HL-60 (cell line): ENCODE measurements at regions not wholly inside any gene's neighbourhood (a gene's known extent, or its start where the extent isn't known, plus 50 kb on each side); places are given as distances from the start of the nearest gene placed in this dataset.

ENCODE experiments used
- GABPA ChIP-seq: IDR thresholded peaks from 2 replicates; pipeline ENCODE4 v1.6.1; 2012; ENCODE audit warnings: low read depth
- POLR2AphosphoS5 ChIP-seq: IDR thresholded peaks from 2 replicates; pipeline ENCODE4 v1.6.1; 2012; ENCODE audit warnings: low read depth
- TF ChIP-seq, protein P1 (sequence below): IDR thresholded peaks from one replicate; pipeline ENCODE4 v1.5.1; 2011; ENCODE audit warnings: low read length, control low read depth, inconsistent platforms; ENCODE audit not compliant: insufficient read depth
- TF ChIP-seq, protein P2 (sequence below): IDR thresholded peaks from 2 replicates; pipeline ENCODE4 v1.6.1; 2012; ENCODE audit warnings: low read depth; ENCODE audit not compliant: insufficient replicate concordance

DNA sequence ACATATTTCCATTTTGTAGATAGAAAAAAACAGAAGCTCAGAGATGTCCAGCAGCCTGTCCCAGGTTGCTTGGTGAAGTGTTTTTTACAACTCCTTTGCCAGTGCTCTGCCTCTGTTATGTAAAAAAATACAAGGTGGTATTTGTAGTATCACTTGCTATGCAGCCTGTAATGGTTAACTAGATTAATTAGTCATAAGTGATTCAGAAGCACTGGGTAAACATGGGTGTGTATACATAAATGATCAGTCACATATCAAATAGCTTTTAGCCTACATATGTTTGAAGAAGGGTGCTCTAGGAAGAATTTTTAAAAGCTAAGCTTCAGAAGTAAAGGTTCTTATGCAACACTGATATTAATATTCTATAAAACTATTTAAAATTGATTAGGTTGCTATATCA, 70.0 kb upstream of the MAGI3 start:
- TF ChIP-seq, protein P1, sequence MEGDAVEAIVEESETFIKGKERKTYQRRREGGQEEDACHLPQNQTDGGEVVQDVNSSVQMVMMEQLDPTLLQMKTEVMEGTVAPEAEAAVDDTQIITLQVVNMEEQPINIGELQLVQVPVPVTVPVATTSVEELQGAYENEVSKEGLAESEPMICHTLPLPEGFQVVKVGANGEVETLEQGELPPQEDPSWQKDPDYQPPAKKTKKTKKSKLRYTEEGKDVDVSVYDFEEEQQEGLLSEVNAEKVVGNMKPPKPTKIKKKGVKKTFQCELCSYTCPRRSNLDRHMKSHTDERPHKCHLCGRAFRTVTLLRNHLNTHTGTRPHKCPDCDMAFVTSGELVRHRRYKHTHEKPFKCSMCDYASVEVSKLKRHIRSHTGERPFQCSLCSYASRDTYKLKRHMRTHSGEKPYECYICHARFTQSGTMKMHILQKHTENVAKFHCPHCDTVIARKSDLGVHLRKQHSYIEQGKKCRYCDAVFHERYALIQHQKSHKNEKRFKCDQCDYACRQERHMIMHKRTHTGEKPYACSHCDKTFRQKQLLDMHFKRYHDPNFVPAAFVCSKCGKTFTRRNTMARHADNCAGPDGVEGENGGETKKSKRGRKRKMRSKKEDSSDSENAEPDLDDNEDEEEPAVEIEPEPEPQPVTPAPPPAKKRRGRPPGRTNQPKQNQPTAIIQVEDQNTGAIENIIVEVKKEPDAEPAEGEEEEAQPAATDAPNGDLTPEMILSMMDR = no peak
- TF ChIP-seq POLR2AphosphoS5 (no peak), GABPA (no peak)
- TF ChIP-seq, protein P2, sequence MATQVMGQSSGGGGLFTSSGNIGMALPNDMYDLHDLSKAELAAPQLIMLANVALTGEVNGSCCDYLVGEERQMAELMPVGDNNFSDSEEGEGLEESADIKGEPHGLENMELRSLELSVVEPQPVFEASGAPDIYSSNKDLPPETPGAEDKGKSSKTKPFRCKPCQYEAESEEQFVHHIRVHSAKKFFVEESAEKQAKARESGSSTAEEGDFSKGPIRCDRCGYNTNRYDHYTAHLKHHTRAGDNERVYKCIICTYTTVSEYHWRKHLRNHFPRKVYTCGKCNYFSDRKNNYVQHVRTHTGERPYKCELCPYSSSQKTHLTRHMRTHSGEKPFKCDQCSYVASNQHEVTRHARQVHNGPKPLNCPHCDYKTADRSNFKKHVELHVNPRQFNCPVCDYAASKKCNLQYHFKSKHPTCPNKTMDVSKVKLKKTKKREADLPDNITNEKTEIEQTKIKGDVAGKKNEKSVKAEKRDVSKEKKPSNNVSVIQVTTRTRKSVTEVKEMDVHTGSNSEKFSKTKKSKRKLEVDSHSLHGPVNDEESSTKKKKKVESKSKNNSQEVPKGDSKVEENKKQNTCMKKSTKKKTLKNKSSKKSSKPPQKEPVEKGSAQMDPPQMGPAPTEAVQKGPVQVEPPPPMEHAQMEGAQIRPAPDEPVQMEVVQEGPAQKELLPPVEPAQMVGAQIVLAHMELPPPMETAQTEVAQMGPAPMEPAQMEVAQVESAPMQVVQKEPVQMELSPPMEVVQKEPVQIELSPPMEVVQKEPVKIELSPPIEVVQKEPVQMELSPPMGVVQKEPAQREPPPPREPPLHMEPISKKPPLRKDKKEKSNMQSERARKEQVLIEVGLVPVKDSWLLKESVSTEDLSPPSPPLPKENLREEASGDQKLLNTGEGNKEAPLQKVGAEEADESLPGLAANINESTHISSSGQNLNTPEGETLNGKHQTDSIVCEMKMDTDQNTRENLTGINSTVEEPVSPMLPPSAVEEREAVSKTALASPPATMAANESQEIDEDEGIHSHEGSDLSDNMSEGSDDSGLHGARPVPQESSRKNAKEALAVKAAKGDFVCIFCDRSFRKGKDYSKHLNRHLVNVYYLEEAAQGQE = no peak
